GM21619 (cell line): ENCODE measurements at regions not wholly inside any gene's neighbourhood (a gene's known extent, or its start where the extent isn't known, plus 50 kb on each side); places are given as distances from the start of the nearest gene placed in this dataset.
"Not testable (repeated sequence)": the region's sequence is repeated elsewhere in the genome, so short reads cannot be mapped to it uniquely, and the experiment has no call there.

ENCODE experiments used
- ATAC-seq: cut with Tn5 transposase; IDR thresholded peaks from one replicate; pipeline ENCODE4 v1.9.1; 2021; ENCODE audit not compliant: unreplicated experiment

- no peak for ATAC-seq
Observed at GRCh38 chr3:95798628-95799027, 1015.8 kb upstream of the EPHA6 start.

- no peak for ATAC-seq
Observed at GRCh38 chr3:95810462-95810861, 1003.9 kb upstream of the EPHA6 start.

- no peak for ATAC-seq
Observed at GRCh38 chr3:95813244-95813643, 1001.1 kb upstream of the EPHA6 start.

GRCh38 chr3:95815828-95816227 is 998.6 kb upstream of the EPHA6 start:
- no peak for ATAC-seq

GRCh38 chr3:95826419-95826818 is 988.0 kb upstream of the EPHA6 start:
- ATAC-seq, result no peak

GRCh38 chr3:95832146-95832545 is 982.2 kb upstream of the EPHA6 start:
- no peak for ATAC-seq

- not testable (repeated sequence) for ATAC-seq
Observed at GRCh38 chr3:95860628-95861027, 953.8 kb upstream of the EPHA6 start.

- no peak for ATAC-seq
Observed at GRCh38 chr3:95883801-95884200, 930.6 kb upstream of the EPHA6 start.

- no peak for ATAC-seq
Observed at GRCh38 chr3:95886616-95887015, 927.8 kb upstream of the EPHA6 start.

GRCh38 chr3:95887114-95887513 is 927.3 kb upstream of the EPHA6 start:
- no peak for ATAC-seq

GRCh38 chr3:95894820-95895219 is 919.6 kb upstream of the EPHA6 start:
- no peak for ATAC-seq

- no peak for ATAC-seq
Observed at GRCh38 chr3:95899494-95899893, 914.9 kb upstream of the EPHA6 start.

- ATAC-seq, result no peak
Observed at GRCh38 chr3:95899911-95900310, 914.5 kb upstream of the EPHA6 start.

- ATAC-seq, result no peak
Observed at GRCh38 chr3:95901948-95902347, 912.4 kb upstream of the EPHA6 start.

GRCh38 chr3:95905182-95905581 is 909.2 kb upstream of the EPHA6 start:
- no peak for ATAC-seq

- no peak for ATAC-seq
Observed at GRCh38 chr3:95911767-95912166, 902.6 kb upstream of the EPHA6 start.

- no peak for ATAC-seq
Observed at GRCh38 chr3:95923496-95924210, 890.7 kb upstream of the EPHA6 start.

- no peak for ATAC-seq
Observed at GRCh38 chr3:95926904-95927501, 887.4 kb upstream of the EPHA6 start.

GRCh38 chr3:95934181-95934580 is 880.2 kb upstream of the EPHA6 start:
- ATAC-seq, result no peak

- no peak for ATAC-seq
Observed at GRCh38 chr3:95939235-95939809, 875.1 kb upstream of the EPHA6 start.

- no peak for ATAC-seq
Observed at GRCh38 chr3:95965704-95966336, 848.6 kb upstream of the EPHA6 start.

- no peak for ATAC-seq
Observed at GRCh38 chr3:95971573-95971972, 842.8 kb upstream of the EPHA6 start.
